Posterior cingulate gyrus (tissue), 11 donors: ENCODE measurements at regions not wholly inside any gene's neighbourhood (a gene's known extent, or its start where the extent isn't known, plus 50 kb on each side); places are given as distances from the start of the nearest gene placed in this dataset.
"Not testable (repeated sequence)": the region's sequence is repeated elsewhere in the genome, so short reads cannot be mapped to it uniquely, and the experiment has no call there.

Experiments used
- DNase-seq, 10 donors: peaks; one replicate each; pipeline versions ENCODE4 v3.0.0 to v3.0.0-alpha.2; 2020 to 2021; ENCODE audit warnings: mixed read lengths in 3 of 10
- intact Hi-C: fragments of 100-400 bp; cut with DNase I; formaldehyde crosslinking; loops from one replicate; pipeline ENCODE4 v1.15.1; 2023

DNA sequence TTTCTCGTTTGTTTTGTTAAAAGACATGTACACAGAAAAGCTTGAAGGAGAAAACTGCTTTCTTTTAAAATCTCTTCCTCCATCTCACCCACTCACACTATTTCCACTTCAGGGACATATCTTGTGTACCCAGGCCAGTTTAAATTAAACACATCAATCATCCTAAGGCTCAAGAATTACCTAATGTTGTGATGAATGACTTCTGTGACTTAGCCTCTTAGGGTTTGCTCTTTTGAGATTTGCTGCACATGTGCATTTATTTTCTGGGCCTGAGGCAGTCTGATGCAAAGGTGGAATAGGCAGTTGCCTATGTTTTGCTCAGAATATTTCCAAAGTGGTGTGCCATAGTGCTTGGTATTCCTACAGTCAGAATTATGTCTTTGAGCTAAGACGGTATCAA is 439.9 kb upstream of the CHD1 start:
- intact Hi-C loops = no loop called here
- no peak for DNase-seq

DNA sequence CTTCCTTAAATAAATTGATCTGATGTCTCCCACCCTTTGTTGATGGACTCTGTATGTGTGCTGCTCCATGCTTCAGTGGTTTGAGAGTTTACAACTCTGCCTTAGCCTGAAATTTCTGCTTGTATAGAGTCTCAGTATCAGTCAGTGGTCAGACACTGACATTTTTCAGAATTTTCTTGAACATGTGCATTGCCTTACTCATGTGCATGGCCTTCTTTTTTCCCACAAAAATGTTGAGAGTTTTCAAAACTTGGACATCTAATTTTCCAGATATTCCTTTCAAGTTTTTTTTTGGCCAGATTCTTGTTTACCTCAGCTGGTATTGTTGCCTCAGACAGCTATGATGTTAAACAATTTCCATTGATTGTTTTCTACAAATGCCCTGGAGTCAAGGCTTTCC is 427.1 kb upstream of the CHD1 start:
- intact Hi-C loops = no loop called here
- DNase-seq = no peak

DNA sequence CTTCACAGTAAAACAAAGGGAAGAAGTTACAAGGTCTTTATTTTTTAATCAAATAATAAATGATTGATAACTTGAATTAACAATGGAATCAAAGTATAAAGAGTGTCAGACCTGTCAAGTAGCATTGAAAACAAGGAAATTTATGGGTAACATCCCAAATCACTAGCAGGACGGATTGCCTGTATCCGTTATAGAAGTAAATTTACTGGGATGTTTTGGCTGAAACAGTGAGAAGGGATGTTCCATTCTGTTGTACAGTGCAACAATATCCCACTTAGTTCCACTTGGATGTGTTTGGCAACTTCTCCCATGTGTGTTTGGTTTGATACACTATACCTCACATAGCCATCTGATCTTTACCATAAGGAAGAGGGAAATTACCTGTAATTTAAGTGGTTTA is 421.0 kb upstream of the CHD1 start:
- intact Hi-C loops = no loop called here
- DNase-seq = no peak

DNA sequence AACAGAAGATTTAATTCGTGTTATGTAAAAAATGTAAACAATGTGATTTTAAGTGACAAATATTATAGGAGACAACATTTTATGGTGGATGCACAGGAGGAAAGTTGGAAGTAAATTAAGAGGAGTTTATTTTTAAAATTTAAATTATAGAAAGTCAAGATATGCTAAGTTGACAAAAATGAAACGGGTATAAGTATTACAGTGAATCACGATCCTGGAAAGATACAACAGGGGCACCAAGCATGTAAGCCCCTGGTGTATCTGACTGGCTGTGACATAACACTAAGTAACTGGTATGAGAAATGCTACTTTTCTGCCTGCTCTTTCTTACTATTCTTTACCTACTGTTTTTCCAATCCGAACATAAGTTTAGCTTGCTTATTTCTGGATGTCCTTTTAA is 419.8 kb upstream of the CHD1 start:
- intact Hi-C loops = no loop called here

DNA sequence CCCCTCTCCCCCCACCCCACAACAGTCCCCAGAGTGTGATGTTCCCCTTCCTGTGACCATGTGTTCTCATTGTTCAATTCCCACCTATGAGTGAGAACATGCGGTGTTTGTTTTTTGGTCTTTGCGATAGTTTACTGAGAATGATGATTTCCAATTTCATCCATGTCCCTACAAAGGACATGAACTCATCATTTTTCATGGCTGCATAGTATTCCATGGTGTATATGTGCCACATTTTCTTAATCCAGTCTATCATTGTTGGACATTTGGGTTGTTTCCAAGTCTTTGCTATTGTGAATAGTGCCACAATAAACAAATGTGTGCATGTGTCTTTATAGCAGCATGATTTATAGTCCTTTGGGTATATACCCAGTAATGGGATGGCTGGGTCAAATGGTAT is 411.0 kb upstream of the CHD1 start:
- DNase-seq, intact Hi-C loops: not testable (repeated sequence)

More for the DNA sequence above, 419.8 kb upstream of the CHD1 start:
- DNase-seq = no peak

DNA sequence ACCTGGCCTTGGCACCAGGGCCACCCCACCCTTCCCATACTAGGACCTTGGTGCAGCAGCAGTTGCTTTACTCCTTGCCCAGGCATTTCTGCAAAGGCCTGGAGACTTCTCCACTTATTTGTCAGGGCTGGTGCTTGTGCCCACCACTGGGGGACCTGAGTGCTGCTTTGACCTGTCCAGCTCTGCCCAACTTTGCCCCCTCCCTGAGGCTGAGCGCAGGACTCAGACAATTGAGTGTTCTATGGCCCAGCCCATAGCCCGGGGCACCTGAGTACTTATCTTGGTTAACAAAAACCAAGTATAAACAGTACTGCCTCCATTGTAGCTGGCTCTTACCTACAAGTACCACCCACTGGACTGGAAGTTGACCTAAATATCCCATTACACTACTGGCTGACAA is 406.1 kb upstream of the CHD1 start:
- DNase-seq = no peak
- intact Hi-C loops = no loop called here

DNA sequence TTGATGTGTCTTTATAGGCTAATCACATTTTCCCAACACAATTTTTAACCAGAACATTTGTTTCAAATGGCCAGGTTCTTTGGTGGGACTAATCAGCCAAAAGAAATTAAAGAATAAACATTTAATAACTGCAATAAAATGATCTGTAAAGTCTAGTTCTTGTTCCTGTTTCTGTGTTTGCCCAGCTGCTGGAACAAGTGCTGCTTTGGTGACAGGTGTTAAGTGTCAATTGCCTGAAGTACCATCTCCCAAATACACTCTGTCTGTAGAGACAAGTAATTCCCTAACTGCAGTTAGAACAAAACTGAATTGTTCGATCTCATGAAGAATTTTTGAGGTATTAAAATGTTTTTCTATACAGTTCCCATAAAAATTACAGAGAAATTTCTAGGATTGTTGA is 402.3 kb upstream of the CHD1 start:
- intact Hi-C loops = no loop called here
- DNase-seq = no peak

DNA sequence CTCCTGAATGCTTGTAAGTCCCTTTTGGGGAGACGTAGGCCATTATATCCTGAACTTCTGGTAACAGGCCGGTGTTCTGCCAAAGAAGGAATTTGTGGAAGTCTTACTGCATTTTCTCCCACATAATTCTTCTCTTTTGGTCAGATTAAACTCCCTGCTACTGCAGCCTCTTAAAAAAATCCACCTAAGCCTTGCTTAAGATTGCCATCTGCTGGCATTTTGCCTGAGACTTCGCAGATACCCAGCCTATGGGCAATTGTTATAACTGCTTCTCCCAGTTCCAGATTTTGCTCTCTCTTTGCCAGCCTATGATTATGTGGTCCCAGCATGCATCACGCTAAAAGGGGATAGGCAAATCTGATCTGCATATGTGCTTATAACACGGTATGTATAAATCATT is 391.6 kb upstream of the CHD1 start:
- intact Hi-C loops = no loop called here
- DNase-seq = no peak

DNA sequence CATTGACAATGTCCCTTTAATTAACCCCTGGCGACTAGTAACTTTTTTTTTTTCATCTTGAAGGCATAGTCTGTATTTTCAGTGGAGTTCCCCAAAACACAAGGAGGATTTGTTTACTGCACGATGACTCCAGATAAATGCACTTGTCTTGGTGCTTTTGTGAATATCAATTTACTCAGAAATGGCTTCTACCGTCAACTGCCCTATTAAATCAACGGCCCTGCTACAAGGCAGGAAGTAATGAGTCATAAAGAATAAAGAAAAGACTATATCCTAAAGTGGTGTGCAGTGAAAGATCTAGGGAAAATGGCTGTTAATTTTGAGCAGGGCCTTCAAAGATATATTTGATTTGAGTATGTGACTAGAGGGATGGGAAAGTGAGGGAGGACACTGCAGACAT is 388.3 kb upstream of the CHD1 start:
- intact Hi-C loops = no loop called here
- DNase-seq = no peak

DNA sequence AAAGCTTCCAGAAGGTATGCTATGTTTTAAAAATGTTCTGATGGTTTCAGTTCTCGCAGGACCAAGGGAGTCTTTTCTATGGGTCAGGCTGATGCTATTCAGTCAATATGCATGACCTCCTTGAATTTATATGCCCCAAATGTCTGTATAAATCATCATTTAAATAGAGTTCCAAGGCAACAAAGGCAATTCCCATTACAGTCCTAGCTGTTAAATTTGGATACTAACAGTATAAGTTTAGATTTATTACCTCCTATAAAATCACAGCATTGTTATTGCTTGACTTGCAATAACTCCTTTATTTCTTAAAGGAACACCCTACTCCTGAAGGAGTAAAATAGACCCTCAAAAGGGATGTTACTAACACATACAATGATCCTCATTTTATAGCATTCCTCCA is 387.7 kb upstream of the CHD1 start:
- no peak for DNase-seq
- intact Hi-C loops = no loop called here

DNA sequence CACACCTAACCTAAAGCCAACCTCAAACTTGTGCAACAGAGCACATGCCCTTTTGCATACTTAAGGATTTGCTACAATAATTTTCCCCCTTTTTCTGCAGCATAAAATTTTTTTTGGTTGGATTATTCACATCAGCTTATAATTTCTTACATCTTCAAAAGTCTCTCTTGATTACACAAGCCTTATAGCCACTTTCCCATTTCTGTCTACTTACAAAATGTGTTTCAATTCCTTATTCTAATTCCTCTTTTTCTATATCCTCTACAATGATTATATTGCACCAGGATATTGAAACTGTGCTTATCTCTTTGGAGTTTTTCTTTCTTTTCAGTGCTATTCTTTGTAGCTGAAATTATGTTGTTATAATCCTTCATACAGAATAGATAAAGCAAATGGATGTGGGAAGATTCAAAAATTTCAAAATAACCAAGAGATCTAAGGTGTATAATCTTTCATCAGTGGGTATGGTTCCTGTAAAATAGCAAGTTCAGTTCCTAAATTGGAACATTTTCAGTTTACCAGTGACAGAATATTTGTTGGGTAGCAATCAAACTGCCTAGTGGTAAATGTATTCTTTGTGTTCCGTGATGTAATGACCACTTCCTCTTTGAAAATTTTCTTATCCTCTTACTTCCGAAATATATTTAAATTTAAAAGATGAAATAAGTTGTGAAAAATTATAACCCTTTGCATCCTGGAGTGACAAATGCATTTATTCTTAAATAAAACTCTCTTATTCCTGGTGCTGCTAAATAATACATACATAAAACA is 386.8 kb upstream of the CHD1 start:
- intact Hi-C loops = no loop called here

DNA sequence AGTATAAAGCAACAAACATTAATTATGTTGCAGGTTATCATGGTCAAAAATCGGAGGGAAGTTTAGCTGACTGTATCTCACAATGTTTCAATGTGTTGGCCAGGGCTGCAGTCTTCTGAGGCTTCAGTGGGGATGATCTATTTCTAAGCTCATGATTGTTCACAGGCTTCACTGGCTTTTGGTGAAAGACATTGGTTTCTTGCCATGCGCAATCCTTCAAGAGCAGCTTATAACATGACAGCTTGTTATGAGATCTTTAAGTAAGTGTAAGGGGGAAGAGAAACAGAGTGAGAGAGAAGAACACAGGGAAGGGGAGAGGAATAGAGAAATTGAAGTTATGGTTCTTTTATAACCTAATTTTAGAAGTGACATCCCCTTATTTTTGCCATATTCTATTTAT is 385.9 kb upstream of the CHD1 start:
- intact Hi-C loops = no loop called here
- DNase-seq = no peak

More for the DNA sequence above, 386.8 kb upstream of the CHD1 start:
- DNase-seq = no peak

DNA sequence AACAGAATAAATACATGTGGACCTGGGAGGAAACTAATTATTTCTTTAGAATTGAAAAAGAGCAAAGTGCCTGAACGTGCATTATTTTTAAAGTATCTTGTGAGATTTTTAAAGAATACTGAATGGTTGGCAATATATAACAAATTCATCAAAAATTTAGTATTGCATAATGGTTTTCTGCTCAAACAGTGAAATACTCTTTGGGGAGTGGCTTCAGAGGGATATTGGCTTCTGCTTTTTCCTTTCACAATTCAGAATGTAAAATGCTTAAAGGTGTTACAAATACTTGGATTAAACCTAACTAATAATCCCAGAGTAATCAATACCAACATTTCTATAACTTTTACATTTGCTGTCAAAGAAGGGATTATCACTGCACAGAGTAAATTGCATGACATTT is 379.3 kb upstream of the CHD1 start:
- intact Hi-C loops = no loop called here
- no peak for DNase-seq

DNA sequence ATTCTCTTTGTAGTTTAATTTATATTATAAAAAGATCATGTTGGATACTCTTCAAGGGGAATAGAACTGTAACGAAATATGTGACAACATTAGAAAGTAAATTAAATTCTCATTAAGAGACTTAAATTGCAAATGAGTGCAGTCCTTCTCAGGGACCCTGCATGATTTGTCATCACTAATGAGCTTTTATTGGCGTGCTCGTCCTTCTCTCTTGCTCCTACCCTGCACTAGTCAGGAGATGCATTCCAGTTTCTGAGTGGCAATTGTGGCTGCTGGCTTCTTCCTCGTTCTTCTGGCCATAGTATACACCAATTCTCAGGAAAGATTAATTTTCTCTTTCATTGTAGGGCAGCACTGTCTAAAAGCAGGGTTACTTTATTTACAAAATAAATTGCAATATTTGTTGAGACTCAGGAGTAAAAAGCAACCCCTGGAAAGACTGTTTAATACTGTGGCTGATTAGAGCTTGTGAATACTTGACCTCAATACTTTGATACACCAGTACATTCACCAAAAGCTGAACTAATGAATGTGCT is 376.3 kb upstream of the CHD1 start:
- intact Hi-C loops = no loop called here
- DNase-seq = no peak

DNA sequence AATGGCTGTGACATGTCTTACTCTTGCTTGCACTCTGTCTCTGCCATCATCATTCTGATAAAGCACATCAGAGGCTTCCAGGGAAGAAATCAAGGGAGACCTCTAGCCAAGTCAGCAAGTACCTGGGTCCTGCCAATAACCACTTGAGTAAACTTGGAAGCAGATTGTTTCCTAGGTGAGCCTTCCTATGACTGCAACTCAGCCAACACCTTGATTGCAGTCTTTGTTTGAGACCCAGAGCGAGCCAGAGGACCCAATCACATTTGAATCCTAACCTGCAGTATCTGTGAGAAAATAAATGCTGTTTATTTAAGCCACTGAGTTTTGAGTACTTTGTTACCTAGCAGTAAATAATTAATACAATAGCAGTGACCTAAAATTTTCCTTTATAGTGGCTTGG is 356.8 kb upstream of the CHD1 start:
- no peak for DNase-seq
- intact Hi-C loops = no loop called here

DNA sequence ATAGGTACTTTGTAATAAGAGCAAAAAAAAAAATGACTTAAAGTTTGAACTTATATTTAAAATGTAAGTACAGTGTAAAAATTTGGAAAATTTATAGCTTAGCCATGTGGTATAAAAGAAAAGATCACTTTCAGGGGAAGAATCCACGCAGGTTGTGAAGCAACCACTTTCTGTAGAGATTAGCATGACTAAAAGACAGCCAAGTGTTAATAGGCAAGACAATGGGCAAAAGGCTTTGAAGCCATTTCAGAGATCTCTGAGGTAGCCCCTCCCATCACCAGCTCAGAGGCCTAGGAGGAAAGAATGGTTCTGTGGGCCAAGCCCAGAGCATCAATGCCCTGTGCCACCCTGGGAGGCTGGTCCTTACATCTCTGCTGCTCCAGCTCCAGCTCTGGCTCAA is 346.3 kb upstream of the CHD1 start:
- intact Hi-C loops = no loop called here
- no peak for DNase-seq

DNA sequence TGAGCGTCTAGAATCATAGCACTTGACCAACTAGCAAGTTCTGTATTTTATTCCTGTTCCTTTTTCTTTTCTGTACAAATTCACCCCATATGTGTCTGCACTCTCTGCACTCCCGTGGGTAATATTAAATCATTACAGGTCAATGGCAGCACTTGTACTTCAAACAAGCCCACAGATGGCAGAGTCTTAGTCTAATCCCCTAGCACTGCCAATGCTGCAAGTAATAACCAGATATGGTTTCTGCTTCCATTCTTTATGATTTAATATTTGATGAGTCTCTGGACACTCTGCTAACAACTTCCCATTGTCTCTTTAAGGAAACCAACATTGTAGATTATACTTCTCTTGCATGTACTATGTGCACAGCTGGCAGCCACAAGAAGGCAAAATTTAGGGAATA is 343.8 kb upstream of the CHD1 start:
- intact Hi-C loops = no loop called here
- DNase-seq = no peak

DNA sequence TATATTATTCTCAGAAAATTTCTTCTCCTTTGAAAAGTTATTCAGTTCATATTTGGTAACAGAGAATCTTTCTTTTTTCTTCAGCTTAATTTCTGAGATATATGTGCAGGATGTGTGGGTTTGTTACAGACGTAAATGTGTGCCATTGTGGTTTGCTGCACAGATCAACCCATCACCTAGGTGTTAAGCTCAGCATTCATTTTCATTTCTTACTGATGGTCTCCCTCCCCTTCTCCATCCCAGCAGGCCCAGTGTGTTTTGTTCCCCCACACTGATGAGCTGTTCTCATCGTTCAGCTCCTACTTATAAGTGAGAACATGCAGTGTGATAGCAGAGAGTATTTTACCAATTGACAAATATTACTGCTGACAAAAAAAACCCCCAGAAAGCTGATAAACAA is 330.0 kb upstream of the CHD1 start:
- no peak for DNase-seq
- intact Hi-C loops = no loop called here

DNA sequence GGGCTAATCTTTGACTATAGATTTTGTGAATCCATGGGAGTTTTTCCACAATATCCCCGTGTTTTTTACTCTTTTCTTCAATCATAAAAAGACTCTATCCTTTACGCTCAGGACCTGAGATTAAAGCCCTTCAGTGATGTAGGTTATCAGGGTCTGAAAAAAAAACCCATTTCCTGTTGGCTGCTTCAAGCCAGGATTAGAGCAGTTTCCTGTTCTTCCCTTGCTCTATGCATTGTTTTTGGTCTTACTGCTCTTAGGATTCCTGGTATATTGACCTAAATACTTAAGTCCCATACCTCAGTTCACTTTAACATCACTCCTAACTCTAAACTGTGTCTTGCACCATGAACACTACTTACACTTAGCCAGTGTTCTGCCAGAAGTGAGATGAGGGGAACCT is 319.3 kb upstream of the CHD1 start:
- intact Hi-C loops = no loop called here
- DNase-seq = no peak

DNA sequence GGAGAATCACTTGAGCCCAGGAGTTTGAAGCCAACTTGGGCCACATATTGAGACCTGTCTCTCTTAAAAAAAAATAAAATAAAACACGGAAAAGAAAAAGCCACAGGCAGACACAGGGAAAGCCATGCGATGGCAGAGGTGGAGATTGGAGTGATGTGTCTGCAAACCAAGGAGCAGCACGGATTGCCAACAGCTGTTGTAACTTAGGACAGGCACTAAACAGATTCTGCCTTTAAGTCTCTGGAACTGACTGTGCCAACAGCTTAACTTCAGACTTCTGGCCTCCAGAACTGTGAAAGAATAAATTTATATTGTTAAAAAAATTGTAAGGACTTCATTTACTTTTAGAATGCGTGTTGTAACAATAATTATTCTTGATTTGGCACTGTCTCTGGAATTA is 318.5 kb upstream of the CHD1 start:
- intact Hi-C loops = no loop called here
- DNase-seq = no peak

DNA sequence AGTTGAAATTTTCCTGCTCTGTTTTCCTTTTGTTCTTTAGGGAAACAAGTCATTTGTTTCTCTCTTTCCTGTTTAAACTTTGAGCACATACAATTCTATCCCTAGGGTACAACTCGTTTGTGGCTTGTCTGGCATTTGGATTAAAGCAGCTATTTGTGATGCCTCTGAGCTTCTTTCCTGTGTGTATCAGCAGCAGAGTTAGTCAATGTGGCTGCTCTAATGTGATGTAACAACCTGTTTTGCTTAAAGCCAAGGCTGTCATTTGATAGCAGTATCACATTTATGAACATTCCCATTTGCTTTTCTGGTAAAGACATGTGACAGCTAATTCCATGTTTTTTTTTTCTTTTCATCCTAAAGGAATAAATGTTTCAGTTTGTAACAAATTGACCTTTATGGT is 314.3 kb upstream of the CHD1 start:
- DNase-seq = no peak
- intact Hi-C loops = no loop called here

DNA sequence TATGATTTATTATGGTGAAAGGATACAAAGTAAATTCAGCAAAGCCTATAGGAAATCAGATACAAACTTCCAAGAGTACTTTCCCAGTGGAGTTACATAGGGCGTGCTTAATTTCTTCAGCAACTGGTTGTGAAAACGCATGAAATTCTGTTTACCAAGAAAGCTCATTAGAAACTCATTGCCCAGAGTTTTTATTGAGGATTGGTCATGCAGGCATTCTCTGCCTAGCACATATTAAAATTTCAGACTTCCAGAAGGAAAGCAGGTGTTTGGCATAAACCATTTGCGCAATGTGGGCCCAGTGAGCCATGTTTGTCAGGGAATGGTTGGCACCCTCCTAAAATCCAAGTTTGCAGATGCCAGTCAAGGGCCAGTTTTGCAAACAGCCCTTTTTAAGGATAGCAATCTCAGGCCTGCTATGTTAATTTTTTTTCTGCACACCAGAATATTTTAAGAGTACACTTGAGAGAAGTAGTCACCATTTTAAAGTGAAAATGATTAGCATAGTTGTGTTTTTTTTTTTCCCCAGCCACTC is 311.1 kb upstream of the CHD1 start:
- intact Hi-C loops = no loop called here
- DNase-seq = no peak
